ENCODE measurements at regions not wholly inside any gene's neighbourhood (a gene's known extent, or its start where the extent isn't known, plus 50 kb on each side); places are given as distances from the start of the nearest gene placed in this dataset.

DNA sequence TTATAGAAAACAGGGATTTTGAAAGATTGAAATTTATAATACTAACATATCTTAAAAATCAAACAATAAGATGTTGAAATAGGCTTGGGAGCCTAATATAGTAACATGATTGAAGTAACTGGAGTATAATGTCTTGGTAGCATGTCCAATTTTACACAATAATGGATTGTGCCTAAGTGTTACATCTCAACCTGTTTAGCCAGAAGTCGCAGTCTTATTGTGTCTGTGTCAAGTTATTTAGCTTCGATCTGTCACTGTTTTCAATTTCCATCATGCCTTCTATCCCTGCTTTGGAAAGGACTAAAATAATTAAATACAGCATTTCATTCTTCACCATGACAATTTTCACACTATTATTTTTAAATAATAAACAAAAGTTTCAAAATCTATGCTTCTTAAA is 1352.2 kb downstream of the SI start:
- Histone ChIP-seq H3K9me2 (ENCODE audit: insufficient read depth) (no peaks in the 10 kb centered on the region; the same call in 1 of the 2 replicates), H3K27me3 (ENCODE audit: insufficient read depth, low read length) (no peaks in the 10 kb centered on the region), H3K79me2 (ENCODE audit: insufficient read depth, low read length) (no peaks in the 10 kb centered on the region), H3K9me3 (ENCODE audit: control insufficient read depth in 1 of 2, insufficient read depth in 1 of 2, low read depth in 1 of 2, low read length in 2 of 2) (no peaks in the 10 kb centered on the region), H3K4me1 (ENCODE audit: control insufficient read depth in 1 of 2, insufficient read depth in 2 of 2, low read length in 2 of 2) (no peaks in the 10 kb centered on the region), H3K4me2 (ENCODE audit: low read length) (no peak overlapping the region), H3K36me3 (ENCODE audit: control insufficient read depth in 1 of 2, insufficient read depth in 2 of 2, low read length in 2 of 2) (no peaks in the 10 kb centered on the region), H4K20me1 (ENCODE audit: insufficient read depth) (no peaks in the 10 kb centered on the region), H2AFZ (ENCODE audit: low read depth, low read length, poor library complexity, severe bottlenecking) (no peak overlapping the region), H3K4me3 (replicated peaks in 1 of 2; ENCODE audit: low read depth in 1 of 2, low read length in 2 of 2) (no peak overlapping the region), H3K9ac (ENCODE audit: low read length) (no peak overlapping the region), H3K27ac (ENCODE audit: low read depth, low read length) (no peak overlapping the region)
- RAD21 ChIA-PET (ENCODE audit: low non-redundant PET in 1 of 2, low total read pairs in 2 of 2, uncharacterized antibody in 2 of 2, unreplicated experiment in 2 of 2), result no interaction called here
- POLR2A ChIA-PET, result no interaction called here
- intact Hi-C loops (cut with micrococcal nuclease), result no loop called here
- ATAC-seq (no peak), DNase-seq (ENCODE audit: low read depth, low spot score) (no peak)
- TF ChIP-seq EZH2phosphoT487 (IDR thresholded peaks at IDR 0.05; ENCODE audit: borderline replicate concordance), result no peak
- TF ChIP-seq MAX (IDR thresholded peaks at IDR 0.05), result no peak
- TF ChIP-seq ATF3 (IDR thresholded peaks at IDR 0.05), result no peak
- TF ChIP-seq, protein P1, sequence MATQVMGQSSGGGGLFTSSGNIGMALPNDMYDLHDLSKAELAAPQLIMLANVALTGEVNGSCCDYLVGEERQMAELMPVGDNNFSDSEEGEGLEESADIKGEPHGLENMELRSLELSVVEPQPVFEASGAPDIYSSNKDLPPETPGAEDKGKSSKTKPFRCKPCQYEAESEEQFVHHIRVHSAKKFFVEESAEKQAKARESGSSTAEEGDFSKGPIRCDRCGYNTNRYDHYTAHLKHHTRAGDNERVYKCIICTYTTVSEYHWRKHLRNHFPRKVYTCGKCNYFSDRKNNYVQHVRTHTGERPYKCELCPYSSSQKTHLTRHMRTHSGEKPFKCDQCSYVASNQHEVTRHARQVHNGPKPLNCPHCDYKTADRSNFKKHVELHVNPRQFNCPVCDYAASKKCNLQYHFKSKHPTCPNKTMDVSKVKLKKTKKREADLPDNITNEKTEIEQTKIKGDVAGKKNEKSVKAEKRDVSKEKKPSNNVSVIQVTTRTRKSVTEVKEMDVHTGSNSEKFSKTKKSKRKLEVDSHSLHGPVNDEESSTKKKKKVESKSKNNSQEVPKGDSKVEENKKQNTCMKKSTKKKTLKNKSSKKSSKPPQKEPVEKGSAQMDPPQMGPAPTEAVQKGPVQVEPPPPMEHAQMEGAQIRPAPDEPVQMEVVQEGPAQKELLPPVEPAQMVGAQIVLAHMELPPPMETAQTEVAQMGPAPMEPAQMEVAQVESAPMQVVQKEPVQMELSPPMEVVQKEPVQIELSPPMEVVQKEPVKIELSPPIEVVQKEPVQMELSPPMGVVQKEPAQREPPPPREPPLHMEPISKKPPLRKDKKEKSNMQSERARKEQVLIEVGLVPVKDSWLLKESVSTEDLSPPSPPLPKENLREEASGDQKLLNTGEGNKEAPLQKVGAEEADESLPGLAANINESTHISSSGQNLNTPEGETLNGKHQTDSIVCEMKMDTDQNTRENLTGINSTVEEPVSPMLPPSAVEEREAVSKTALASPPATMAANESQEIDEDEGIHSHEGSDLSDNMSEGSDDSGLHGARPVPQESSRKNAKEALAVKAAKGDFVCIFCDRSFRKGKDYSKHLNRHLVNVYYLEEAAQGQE (IDR thresholded peaks at IDR 0.05; ENCODE audit: low read depth), result no peak
- TF ChIP-seq CTCF (IDR thresholded peaks at IDR 0.05 in 2 of 3, conservative IDR thresholded peaks at IDR 0.05 in 1 of 3; ENCODE audit: borderline replicate concordance in 1 of 3, insufficient read depth in 1 of 3, low read depth in 2 of 3, low read length in 2 of 3), result no peak
- no peak for TF ChIP-seq SP1 (IDR thresholded peaks at IDR 0.05; ENCODE audit: low read depth)
- no peak for TF ChIP-seq POLR2AphosphoS5 (IDR thresholded peaks at IDR 0.05; ENCODE audit: low read depth, low read length)
- no peak for TF ChIP-seq SIN3A (IDR thresholded peaks at IDR 0.05; ENCODE audit: low read depth)
- TF ChIP-seq POLR2A (IDR thresholded peaks at IDR 0.05; ENCODE audit: borderline replicate concordance, extremely low read depth, insufficient read depth, insufficient read length), result no peak
- no peak for TF ChIP-seq RAD21 (IDR thresholded peaks at IDR 0.05; ENCODE audit: low read depth)
- no TSS peak for BruUV-seq (replicated peaks)
- CTCF ChIA-PET, result no interaction called here

All from HCT116 (cell line).